ENCODE measurements at regions not wholly inside any gene's neighbourhood (a gene's known extent, or its start where the extent isn't known, plus 50 kb on each side); places are given as distances from the start of the nearest gene placed in this dataset. TPM values are rescaled to one million over a fixed set of nuclear protein-coding genes. Genes with fewer than 3 reads are reported as not detected.

DNA sequence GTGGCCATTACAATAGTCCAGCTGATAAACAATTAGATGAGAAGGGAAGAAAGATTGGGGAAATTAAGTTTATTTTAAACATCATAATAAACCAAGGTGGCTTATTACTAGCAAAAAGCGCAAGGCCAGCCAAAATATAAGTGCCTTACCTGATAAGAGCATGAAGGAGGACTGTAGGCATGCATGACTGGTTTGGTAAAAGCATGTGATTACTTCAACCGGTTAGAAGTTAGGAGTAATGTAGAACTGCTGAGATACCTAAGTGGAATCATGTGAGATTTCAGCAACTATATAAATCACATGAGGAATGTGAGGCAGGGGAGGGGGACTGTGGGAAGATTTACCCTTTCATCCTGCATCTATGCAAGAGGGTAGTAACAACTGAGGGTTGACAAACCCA is 59.7 kb upstream of the CCDC196 start:
- no peak for DNase-seq

- DNase-seq: no peak
Observed at GRCh38 chr14:66432334-66432733, 53.8 kb upstream of the CCDC196 start.

GRCh38 chr14:66434464-66434863 is 51.7 kb upstream of the CCDC196 start:
- no peak for DNase-seq

- no peak for DNase-seq
Observed at GRCh38 chr14:66435683-66436082, 50.5 kb upstream of the CCDC196 start.

Small RNA genes lying in the stretch of these regions (small RNA-seq; reads per million reads assigned to genes)
- gene RF00019: not detected

Data from occipital lobe (tissue), 2 donors.